ENCODE measurements at regions not wholly inside any gene's neighbourhood (a gene's known extent, or its start where the extent isn't known, plus 50 kb on each side); places are given as distances from the start of the nearest gene placed in this dataset.
"Not testable (repeated sequence)": the region's sequence is repeated elsewhere in the genome, so short reads cannot be mapped to it uniquely, and the experiment has no call there.

GRCh38 chr1:85520826-85521820 is 56.2 kb upstream of the DDAH1 start:
- H3K9me3 ChIP-seq (ENCODE audit: control insufficient read depth in 3 of 3, low read length in 3 of 3); H3K27ac ChIP-seq (ENCODE audit: low read depth, low read length); H3K27me3 ChIP-seq (ENCODE audit: control insufficient read depth in 3 of 3, insufficient read depth in 3 of 3, low read length in 3 of 3); H3K9ac ChIP-seq (ENCODE audit: low read depth in 1 of 3, low read length in 3 of 3); H3K36me3 ChIP-seq (ENCODE audit: control insufficient read depth in 3 of 3, insufficient read depth in 3 of 3, low read length in 3 of 3); H3K4me1 ChIP-seq (ENCODE audit: control insufficient read depth in 3 of 3, insufficient read depth in 3 of 3, low read length in 3 of 3): not testable (repeated sequence)
- H3K4me3 ChIP-seq (ENCODE audit: low read length in 3 of 3): peak overlapping the region in 1 of 3 donors; percentile 35

- H3K27ac ChIP-seq (ENCODE audit: low read depth, low read length); H3K27me3 ChIP-seq (ENCODE audit: control insufficient read depth in 3 of 3, insufficient read depth in 3 of 3, low read length in 3 of 3); H3K4me3 ChIP-seq (ENCODE audit: low read length in 3 of 3); H3K9me3 ChIP-seq (ENCODE audit: control insufficient read depth in 3 of 3, low read length in 3 of 3); H3K4me1 ChIP-seq (ENCODE audit: control insufficient read depth in 3 of 3, insufficient read depth in 3 of 3, low read length in 3 of 3); H3K36me3 ChIP-seq (ENCODE audit: control insufficient read depth in 3 of 3, insufficient read depth in 3 of 3, low read length in 3 of 3); H3K9ac ChIP-seq (ENCODE audit: low read depth in 1 of 3, low read length in 3 of 3): not testable (repeated sequence)
Measured at GRCh38 chr1:85522458-85522857, 57.5 kb upstream of the DDAH1 start.

- not testable (repeated sequence) for H3K27me3 ChIP-seq (ENCODE audit: control insufficient read depth in 3 of 3, insufficient read depth in 3 of 3, low read length in 3 of 3); H3K4me3 ChIP-seq (ENCODE audit: low read length in 3 of 3); H3K36me3 ChIP-seq (ENCODE audit: control insufficient read depth in 3 of 3, insufficient read depth in 3 of 3, low read length in 3 of 3); H3K27ac ChIP-seq (ENCODE audit: low read depth, low read length); H3K9me3 ChIP-seq (ENCODE audit: control insufficient read depth in 3 of 3, low read length in 3 of 3); H3K9ac ChIP-seq (ENCODE audit: low read depth in 1 of 3, low read length in 3 of 3); H3K4me1 ChIP-seq (ENCODE audit: control insufficient read depth in 3 of 3, insufficient read depth in 3 of 3, low read length in 3 of 3)
Measured at GRCh38 chr1:85523061-85523460, 57.5 kb upstream of the CCN1 start.

GRCh38 chr1:85524281-85524886 is 56.2 kb upstream of the CCN1 start:
- H3K4me3 ChIP-seq (ENCODE audit: low read length in 3 of 3): not testable (repeated sequence)

GRCh38 chr1:85525591-85525991 is 55.0 kb upstream of the CCN1 start:
- not testable (repeated sequence) for H3K9ac ChIP-seq (ENCODE audit: low read depth in 1 of 3, low read length in 3 of 3); H3K4me3 ChIP-seq (ENCODE audit: low read length in 3 of 3); H3K9me3 ChIP-seq (ENCODE audit: control insufficient read depth in 3 of 3, low read length in 3 of 3); H3K36me3 ChIP-seq (ENCODE audit: control insufficient read depth in 3 of 3, insufficient read depth in 3 of 3, low read length in 3 of 3); H3K4me1 ChIP-seq (ENCODE audit: control insufficient read depth in 3 of 3, insufficient read depth in 3 of 3, low read length in 3 of 3); H3K27me3 ChIP-seq (ENCODE audit: control insufficient read depth in 3 of 3, insufficient read depth in 3 of 3, low read length in 3 of 3)
- peak overlapping the region; percentile 77 for H3K27ac ChIP-seq (ENCODE audit: low read depth, low read length)

More at GRCh38 chr1:85524281-85524886, 56.2 kb upstream of the CCN1 start:
- not testable (repeated sequence) for H3K4me1 ChIP-seq (ENCODE audit: control insufficient read depth in 3 of 3, insufficient read depth in 3 of 3, low read length in 3 of 3); H3K9ac ChIP-seq (ENCODE audit: low read depth in 1 of 3, low read length in 3 of 3); H3K36me3 ChIP-seq (ENCODE audit: control insufficient read depth in 3 of 3, insufficient read depth in 3 of 3, low read length in 3 of 3); H3K27me3 ChIP-seq (ENCODE audit: control insufficient read depth in 3 of 3, insufficient read depth in 3 of 3, low read length in 3 of 3); H3K9me3 ChIP-seq (ENCODE audit: control insufficient read depth in 3 of 3, low read length in 3 of 3); H3K27ac ChIP-seq (ENCODE audit: low read depth, low read length)

GRCh38 chr1:85526216-85526615 is 54.3 kb upstream of the CCN1 start:
- H3K9ac ChIP-seq (ENCODE audit: low read depth in 1 of 3, low read length in 3 of 3); H3K4me3 ChIP-seq (ENCODE audit: low read length in 3 of 3): not testable (repeated sequence)
- H3K27ac ChIP-seq (ENCODE audit: low read depth, low read length): peak overlapping the region; percentile 77

GRCh38 chr1:85527145-85527544 is 53.4 kb upstream of the CCN1 start:
- not testable (repeated sequence) for H3K9ac ChIP-seq (ENCODE audit: low read depth in 1 of 3, low read length in 3 of 3); H3K9me3 ChIP-seq (ENCODE audit: control insufficient read depth in 3 of 3, low read length in 3 of 3); H3K36me3 ChIP-seq (ENCODE audit: control insufficient read depth in 3 of 3, insufficient read depth in 3 of 3, low read length in 3 of 3); H3K27me3 ChIP-seq (ENCODE audit: control insufficient read depth in 3 of 3, insufficient read depth in 3 of 3, low read length in 3 of 3); H3K4me3 ChIP-seq (ENCODE audit: low read length in 3 of 3); H3K27ac ChIP-seq (ENCODE audit: low read depth, low read length); H3K4me1 ChIP-seq (ENCODE audit: control insufficient read depth in 3 of 3, insufficient read depth in 3 of 3, low read length in 3 of 3)

More at GRCh38 chr1:85526216-85526615, 54.3 kb upstream of the CCN1 start:
- H3K9me3 ChIP-seq (ENCODE audit: control insufficient read depth in 3 of 3, low read length in 3 of 3); H3K4me1 ChIP-seq (ENCODE audit: control insufficient read depth in 3 of 3, insufficient read depth in 3 of 3, low read length in 3 of 3); H3K27me3 ChIP-seq (ENCODE audit: control insufficient read depth in 3 of 3, insufficient read depth in 3 of 3, low read length in 3 of 3); H3K36me3 ChIP-seq (ENCODE audit: control insufficient read depth in 3 of 3, insufficient read depth in 3 of 3, low read length in 3 of 3): not testable (repeated sequence)

Measured in skeletal muscle tissue (tissue), 3 donors.